Neutrophil (primary cell): ENCODE measurements at regions not wholly inside any gene's neighbourhood (a gene's known extent, or its start where the extent isn't known, plus 50 kb on each side); places are given as distances from the start of the nearest gene placed in this dataset.

ENCODE experiments used
- H3K27ac ChIP-seq: fragments of 200-600 bp; sonication (generic); 2 replicates; pipeline ENCODE4 v1.5.1; 2016; ENCODE audit warnings: mild to moderate bottlenecking, moderate library complexity
- H3K27me3 ChIP-seq: fragments of 200-600 bp; sonication (generic); 2 replicates; pipeline ENCODE4 v1.6.0; 2016; ENCODE audit warnings: mild to moderate bottlenecking
- H3K36me3 ChIP-seq: fragments of 200-600 bp; sonication (generic); 2 replicates; pipeline ENCODE4 v1.5.1; 2017
- H3K4me1 ChIP-seq, 2 experiments: fragments of 200-600 bp in 1 of 2; sonication (generic) in 1 of 2; 1 replicate in 1 of 2; 2 replicates in 1 of 2; pipeline versions ENCODE4 v1.5.1 to v1.6.1; 2013 to 2016; ENCODE audit warnings: low read depth in 1 of 2, low read length in 1 of 2, mild to moderate bottlenecking in 1 of 2, moderate library complexity in 1 of 2; ENCODE audit not compliant: control insufficient read depth in 1 of 2, insufficient read depth in 1 of 2
- H3K4me3 ChIP-seq, 2 experiments: fragments of 200-600 bp in 1 of 2; sonication (generic) in 1 of 2; 1 replicate in 1 of 2; 2 replicates in 1 of 2; pipeline ENCODE4 v1.5.1; 2013 to 2016; ENCODE audit warnings: low read depth in 1 of 2, low read length in 1 of 2, mild to moderate bottlenecking in 1 of 2, moderate library complexity in 1 of 2
- H3K9me3 ChIP-seq: fragments of 200-600 bp; sonication (generic); 2 replicates; pipeline ENCODE4 v1.5.1; 2016
- CTCF ChIP-seq: fragments of 200-600 bp; sonication (generic); IDR thresholded peaks from 2 replicates; pipeline ENCODE4 v1.5.1; 2016; ENCODE audit warnings: antibody characterized with exemption

DNA sequence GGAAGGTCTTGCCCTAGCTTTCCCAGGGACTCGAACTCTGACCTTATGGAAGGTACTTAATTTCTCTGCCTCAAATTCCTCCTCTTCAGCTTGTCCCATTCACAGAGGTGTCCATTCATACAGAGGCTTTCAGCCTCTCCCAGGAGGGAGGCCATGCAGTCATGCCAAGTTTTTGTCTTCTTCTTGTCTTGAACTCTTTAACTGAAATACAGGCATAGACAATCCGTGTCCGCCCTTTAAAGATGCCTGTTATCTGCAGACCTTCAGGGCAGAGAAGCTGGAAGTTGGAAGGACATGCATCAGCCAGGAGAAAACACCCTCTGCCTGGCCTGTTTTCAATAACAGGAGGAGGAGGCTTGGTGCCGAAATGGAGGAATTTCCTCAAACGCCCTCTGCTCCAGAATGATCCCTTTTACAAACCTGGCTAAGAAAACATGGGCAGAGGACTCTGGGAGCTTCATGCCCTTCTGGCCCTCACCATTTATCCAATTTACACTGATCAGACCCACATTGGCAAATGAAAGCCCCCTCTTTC lies 308.3 kb downstream of the MYCN start:
- Histone ChIP-seq H3K9me3 (no peaks in the 10 kb centered on the region), H3K4me1 (no peaks in the 10 kb centered on the region), H3K27me3 (no peaks in the 10 kb centered on the region), H3K27ac (no peak overlapping the region), H3K4me3 (no peak overlapping the region), H3K36me3 (no peaks in the 10 kb centered on the region)
- no peak for TF ChIP-seq CTCF

DNA sequence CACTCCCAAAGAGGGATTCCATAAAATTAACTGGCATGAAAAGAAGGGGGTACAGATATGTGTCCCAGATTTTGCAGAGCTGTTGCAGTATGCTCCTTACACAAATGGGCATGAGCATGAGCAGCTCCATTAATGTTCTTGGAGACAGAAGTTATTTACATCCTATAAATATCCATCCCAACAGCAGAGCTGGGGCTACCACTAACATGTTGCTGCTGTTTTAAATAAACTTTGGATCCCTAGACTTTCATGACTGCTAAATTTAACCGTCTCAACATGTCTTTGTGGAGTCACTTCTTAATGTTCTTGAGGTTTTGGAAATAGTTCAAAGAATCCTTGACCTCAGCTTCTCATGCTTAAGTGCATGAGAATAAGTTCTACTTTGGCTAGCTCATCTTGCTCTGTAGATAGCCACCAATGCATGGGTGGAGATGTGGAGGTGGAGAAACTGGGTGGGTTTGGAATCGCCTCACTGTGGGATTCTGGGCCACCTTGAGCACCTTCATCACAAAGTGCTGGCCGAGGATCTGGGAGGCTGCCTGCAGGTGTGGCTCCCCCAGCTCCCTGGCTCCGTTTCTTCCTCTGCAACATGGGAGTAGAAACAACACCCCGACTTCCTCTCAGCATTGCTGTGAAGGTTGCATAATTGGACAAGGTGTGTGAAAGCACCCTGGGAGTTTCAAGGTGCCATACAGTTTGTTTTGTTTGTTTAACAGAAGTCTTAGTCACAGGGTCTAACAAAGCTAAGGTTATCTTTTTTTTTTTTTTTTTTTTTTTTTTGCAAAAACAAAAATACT lies 307.2 kb downstream of the MYCN start:
- Histone ChIP-seq H3K9me3 (no peaks in the 10 kb centered on the region), H3K27ac (no peak overlapping the region), H3K36me3 (no peaks in the 10 kb centered on the region), H3K27me3 (no peaks in the 10 kb centered on the region), H3K4me1 (no peaks in the 10 kb centered on the region), H3K4me3 (no peak overlapping the region)
- no peak for TF ChIP-seq CTCF

GRCh38 chr2:16246911-16247310 lies 306.6 kb downstream of the MYCN start:
- Histone ChIP-seq H3K4me1 (no peaks in the 10 kb centered on the region), H3K36me3 (no peaks in the 10 kb centered on the region), H3K27me3 (no peaks in the 10 kb centered on the region), H3K9me3 (no peaks in the 10 kb centered on the region), H3K27ac (no peak overlapping the region), H3K4me3 (no peak overlapping the region)
- TF ChIP-seq CTCF = no peak

GRCh38 chr2:16246281-16246850 lies 306.0 kb downstream of the MYCN start:
- H3K27ac ChIP-seq = no peak overlapping the region
- no peaks in the 10 kb centered on the region for H3K36me3 ChIP-seq
- H3K4me3 ChIP-seq = no peak overlapping the region
- no peaks in the 10 kb centered on the region for H3K9me3 ChIP-seq
- H3K4me1 ChIP-seq = no peaks in the 10 kb centered on the region
- TF ChIP-seq CTCF = no peak
- no peaks in the 10 kb centered on the region for H3K27me3 ChIP-seq

- no peak for TF ChIP-seq CTCF
- no peaks in the 10 kb centered on the region for H3K9me3 ChIP-seq
- no peaks in the 10 kb centered on the region for H3K4me1 ChIP-seq
- H3K27ac ChIP-seq = no peak overlapping the region
- H3K36me3 ChIP-seq = no peaks in the 10 kb centered on the region
- H3K27me3 ChIP-seq = no peaks in the 10 kb centered on the region
- no peak overlapping the region for H3K4me3 ChIP-seq
Measured at GRCh38 chr2:16245481-16246054, 305.2 kb downstream of the MYCN start.
